ENCODE measurements at regions not wholly inside any gene's neighbourhood (a gene's known extent, or its start where the extent isn't known, plus 50 kb on each side); places are given as distances from the start of the nearest gene placed in this dataset.
"Not testable (repeated sequence)": the region's sequence is repeated elsewhere in the genome, so short reads cannot be mapped to it uniquely, and the experiment has no call there.

- DNase-seq: no peak
Measured at GRCh38 chr4:13763707-13764106, 136.2 kb upstream of the BOD1L1 start.

GRCh38 chr4:13765539-13765938 is 138.0 kb upstream of the BOD1L1 start:
- no peak for DNase-seq

- DNase-seq: no peak
Measured at GRCh38 chr4:13766761-13767540, 139.4 kb upstream of the BOD1L1 start.

- no peak for DNase-seq
Measured at GRCh38 chr4:13777341-13777740, 149.8 kb upstream of the BOD1L1 start.

GRCh38 chr4:13778367-13778766 is 150.8 kb upstream of the BOD1L1 start:
- DNase-seq: no peak

GRCh38 chr4:13782231-13782630 is 154.7 kb upstream of the BOD1L1 start:
- DNase-seq: no peak

- DNase-seq: no peak
Measured at GRCh38 chr4:13783800-13784411, 156.4 kb upstream of the BOD1L1 start.

GRCh38 chr4:13793020-13793710 is 165.6 kb upstream of the BOD1L1 start:
- DNase-seq: no peak

GRCh38 chr4:13794819-13795565 is 167.5 kb upstream of the BOD1L1 start:
- DNase-seq: no peak

GRCh38 chr4:13797061-13797460 is 169.5 kb upstream of the BOD1L1 start:
- no peak for DNase-seq

- DNase-seq: no peak
Measured at GRCh38 chr4:13815231-13815630, 187.7 kb upstream of the BOD1L1 start.

- no peak for DNase-seq
Measured at GRCh38 chr4:13816472-13816871, 188.9 kb upstream of the BOD1L1 start.

GRCh38 chr4:13821522-13821921 is 194.0 kb upstream of the BOD1L1 start:
- DNase-seq: no peak

- DNase-seq: not testable (repeated sequence)
Measured at GRCh38 chr4:13825822-13826221, 198.3 kb upstream of the BOD1L1 start.

GRCh38 chr4:13829457-13829856 is 201.9 kb upstream of the BOD1L1 start:
- no peak for DNase-seq

GRCh38 chr4:13830449-13830848 is 202.9 kb upstream of the BOD1L1 start:
- no peak for DNase-seq

- DNase-seq: no peak
Measured at GRCh38 chr4:13833171-13833804, 205.8 kb upstream of the BOD1L1 start.

GRCh38 chr4:13836946-13837912 is 209.7 kb upstream of the BOD1L1 start:
- DNase-seq: no peak

- DNase-seq: no peak
Measured at GRCh38 chr4:13840502-13841190, 213.1 kb upstream of the BOD1L1 start.

GRCh38 chr4:13844740-13845139 is 217.2 kb upstream of the BOD1L1 start:
- no peak for DNase-seq

- DNase-seq: no peak
Measured at GRCh38 chr4:13849778-13850177, 222.3 kb upstream of the BOD1L1 start.
